ENCODE measurements at regions not wholly inside any gene's neighbourhood (a gene's known extent, or its start where the extent isn't known, plus 50 kb on each side); places are given as distances from the start of the nearest gene placed in this dataset.

GRCh38 chr17:12296209-12296625 is 275.5 kb downstream of the MAP2K4 start:
- Histone ChIP-seq H3K4me1 (ENCODE audit: insufficient read depth, low read length) (peaks cover 24% of the 10 kb centered on the region), H3K27me3 (ENCODE audit: control insufficient read depth in 1 of 2, insufficient read depth in 2 of 2, low read length in 2 of 2) (no peaks in the 10 kb centered on the region), H3K9me3 (ENCODE audit: low read length) (no peaks in the 10 kb centered on the region), H3K27ac (ENCODE audit: low read depth, low read length) (peak overlapping the region; percentile 67), H3K4me3 (ENCODE audit: low read depth in 1 of 2, low read length in 2 of 2) (no peak overlapping the region), H3K36me3 (ENCODE audit: insufficient read depth, low read length) (no peaks in the 10 kb centered on the region), H3K9ac (ENCODE audit: low read length) (no peak overlapping the region)

GRCh38 chr17:12301551-12301950 is 280.9 kb downstream of the MAP2K4 start:
- Histone ChIP-seq H3K4me1 (ENCODE audit: insufficient read depth, low read length) (peaks cover 16% of the 10 kb centered on the region), H3K4me3 (ENCODE audit: low read depth in 1 of 2, low read length in 2 of 2) (no peak overlapping the region), H3K9ac (ENCODE audit: low read length) (no peak overlapping the region), H3K27me3 (ENCODE audit: control insufficient read depth in 1 of 2, insufficient read depth in 2 of 2, low read length in 2 of 2) (no peaks in the 10 kb centered on the region), H3K36me3 (ENCODE audit: insufficient read depth, low read length) (no peaks in the 10 kb centered on the region), H3K27ac (ENCODE audit: low read depth, low read length) (no peak overlapping the region), H3K9me3 (ENCODE audit: low read length) (no peaks in the 10 kb centered on the region)

- no peak overlapping the region for H3K27ac ChIP-seq (ENCODE audit: low read depth, low read length)
- no peaks in the 10 kb centered on the region for H3K27me3 ChIP-seq (ENCODE audit: control insufficient read depth in 1 of 2, insufficient read depth in 2 of 2, low read length in 2 of 2)
- no peaks in the 10 kb centered on the region for H3K9me3 ChIP-seq (ENCODE audit: low read length)
Observed at GRCh38 chr17:12302711-12303110, 282.0 kb downstream of the MAP2K4 start.

GRCh38 chr17:12310811-12311210 is 290.1 kb downstream of the MAP2K4 start:
- H3K27ac ChIP-seq (ENCODE audit: low read depth, low read length) = no peak overlapping the region
- no peaks in the 10 kb centered on the region for H3K27me3 ChIP-seq (ENCODE audit: control insufficient read depth in 1 of 2, insufficient read depth in 2 of 2, low read length in 2 of 2)
- no peak overlapping the region for H3K4me3 ChIP-seq (ENCODE audit: low read depth in 1 of 2, low read length in 2 of 2)
- H3K4me1 ChIP-seq (ENCODE audit: insufficient read depth, low read length) = no peaks in the 10 kb centered on the region
- no peaks in the 10 kb centered on the region for H3K9me3 ChIP-seq (ENCODE audit: low read length)
- no peak overlapping the region for H3K9ac ChIP-seq (ENCODE audit: low read length)
- no peaks in the 10 kb centered on the region for H3K36me3 ChIP-seq (ENCODE audit: insufficient read depth, low read length)

More at GRCh38 chr17:12302711-12303110, 282.0 kb downstream of the MAP2K4 start:
- Histone ChIP-seq H3K9ac (ENCODE audit: low read length) (no peak overlapping the region), H3K36me3 (ENCODE audit: insufficient read depth, low read length) (no peaks in the 10 kb centered on the region), H3K4me1 (ENCODE audit: insufficient read depth, low read length) (peaks cover 11% of the 10 kb centered on the region), H3K4me3 (ENCODE audit: low read depth in 1 of 2, low read length in 2 of 2) (no peak overlapping the region)

- no peak overlapping the region for H3K27ac ChIP-seq (ENCODE audit: low read depth, low read length)
- H3K9me3 ChIP-seq (ENCODE audit: low read length) = no peaks in the 10 kb centered on the region
- H3K4me1 ChIP-seq (ENCODE audit: insufficient read depth, low read length) = no peaks in the 10 kb centered on the region
- no peaks in the 10 kb centered on the region for H3K27me3 ChIP-seq (ENCODE audit: control insufficient read depth in 1 of 2, insufficient read depth in 2 of 2, low read length in 2 of 2)
- no peak overlapping the region for H3K4me3 ChIP-seq (ENCODE audit: low read depth in 1 of 2, low read length in 2 of 2)
- H3K36me3 ChIP-seq (ENCODE audit: insufficient read depth, low read length) = no peaks in the 10 kb centered on the region
- no peak overlapping the region for H3K9ac ChIP-seq (ENCODE audit: low read length)
Observed at GRCh38 chr17:12312692-12313091, 292.0 kb downstream of the MAP2K4 start.

- no peak overlapping the region for H3K27ac ChIP-seq (ENCODE audit: low read depth, low read length)
- H3K4me1 ChIP-seq (ENCODE audit: insufficient read depth, low read length) = peaks cover 8% of the 10 kb centered on the region
- no peak overlapping the region for H3K4me3 ChIP-seq (ENCODE audit: low read depth in 1 of 2, low read length in 2 of 2)
- H3K9me3 ChIP-seq (ENCODE audit: low read length) = no peaks in the 10 kb centered on the region
- no peaks in the 10 kb centered on the region for H3K36me3 ChIP-seq (ENCODE audit: insufficient read depth, low read length)
- H3K9ac ChIP-seq (ENCODE audit: low read length) = no peak overlapping the region
- no peaks in the 10 kb centered on the region for H3K27me3 ChIP-seq (ENCODE audit: control insufficient read depth in 1 of 2, insufficient read depth in 2 of 2, low read length in 2 of 2)
Observed at GRCh38 chr17:12313786-12314185, 293.1 kb downstream of the MAP2K4 start.

- Histone ChIP-seq H3K27me3 (ENCODE audit: control insufficient read depth in 1 of 2, insufficient read depth in 2 of 2, low read length in 2 of 2) (no peaks in the 10 kb centered on the region), H3K27ac (ENCODE audit: low read depth, low read length) (no peak overlapping the region), H3K4me3 (ENCODE audit: low read depth in 1 of 2, low read length in 2 of 2) (no peak overlapping the region)
Observed at GRCh38 chr17:12316021-12316420, 295.3 kb downstream of the MAP2K4 start.

GRCh38 chr17:12318571-12319266 is 298.0 kb downstream of the MAP2K4 start:
- H3K4me3 ChIP-seq (ENCODE audit: low read depth in 1 of 2, low read length in 2 of 2) = no peak overlapping the region
- no peaks in the 10 kb centered on the region for H3K36me3 ChIP-seq (ENCODE audit: insufficient read depth, low read length)
- H3K27me3 ChIP-seq (ENCODE audit: control insufficient read depth in 1 of 2, insufficient read depth in 2 of 2, low read length in 2 of 2) = no peaks in the 10 kb centered on the region
- H3K4me1 ChIP-seq (ENCODE audit: insufficient read depth, low read length) = peaks cover 13% of the 10 kb centered on the region
- H3K27ac ChIP-seq (ENCODE audit: low read depth, low read length) = no peak overlapping the region
- no peaks in the 10 kb centered on the region for H3K9me3 ChIP-seq (ENCODE audit: low read length)
- no peak overlapping the region for H3K9ac ChIP-seq (ENCODE audit: low read length)

More at GRCh38 chr17:12316021-12316420, 295.3 kb downstream of the MAP2K4 start:
- Histone ChIP-seq H3K4me1 (ENCODE audit: insufficient read depth, low read length) (peaks cover 13% of the 10 kb centered on the region), H3K9me3 (ENCODE audit: low read length) (no peaks in the 10 kb centered on the region), H3K36me3 (ENCODE audit: insufficient read depth, low read length) (no peaks in the 10 kb centered on the region), H3K9ac (ENCODE audit: low read length) (no peak overlapping the region)

GRCh38 chr17:12320286-12320685 is 299.6 kb downstream of the MAP2K4 start:
- no peak overlapping the region for H3K4me3 ChIP-seq (ENCODE audit: low read depth in 1 of 2, low read length in 2 of 2)
- no peaks in the 10 kb centered on the region for H3K9me3 ChIP-seq (ENCODE audit: low read length)
- H3K27me3 ChIP-seq (ENCODE audit: control insufficient read depth in 1 of 2, insufficient read depth in 2 of 2, low read length in 2 of 2) = no peaks in the 10 kb centered on the region
- peaks cover 13% of the 10 kb centered on the region for H3K4me1 ChIP-seq (ENCODE audit: insufficient read depth, low read length)
- H3K9ac ChIP-seq (ENCODE audit: low read length) = no peak overlapping the region
- no peaks in the 10 kb centered on the region for H3K36me3 ChIP-seq (ENCODE audit: insufficient read depth, low read length)
- H3K27ac ChIP-seq (ENCODE audit: low read depth, low read length) = no peak overlapping the region

GRCh38 chr17:12328204-12328603 is 307.5 kb downstream of the MAP2K4 start:
- no peak overlapping the region for H3K4me3 ChIP-seq (ENCODE audit: low read depth in 1 of 2, low read length in 2 of 2)
- no peaks in the 10 kb centered on the region for H3K4me1 ChIP-seq (ENCODE audit: insufficient read depth, low read length)
- no peaks in the 10 kb centered on the region for H3K36me3 ChIP-seq (ENCODE audit: insufficient read depth, low read length)
- H3K27ac ChIP-seq (ENCODE audit: low read depth, low read length) = no peak overlapping the region
- no peak overlapping the region for H3K9ac ChIP-seq (ENCODE audit: low read length)
- peaks cover 4% of the 10 kb centered on the region for H3K9me3 ChIP-seq (ENCODE audit: low read length)
- H3K27me3 ChIP-seq (ENCODE audit: control insufficient read depth in 1 of 2, insufficient read depth in 2 of 2, low read length in 2 of 2) = no peaks in the 10 kb centered on the region

- no peaks in the 10 kb centered on the region for H3K36me3 ChIP-seq (ENCODE audit: insufficient read depth, low read length)
- no peak overlapping the region for H3K27ac ChIP-seq (ENCODE audit: low read depth, low read length)
- H3K4me3 ChIP-seq (ENCODE audit: low read depth in 1 of 2, low read length in 2 of 2) = no peak overlapping the region
- no peaks in the 10 kb centered on the region for H3K27me3 ChIP-seq (ENCODE audit: control insufficient read depth in 1 of 2, insufficient read depth in 2 of 2, low read length in 2 of 2)
- no peak overlapping the region for H3K9ac ChIP-seq (ENCODE audit: low read length)
- peaks cover 4% of the 10 kb centered on the region for H3K9me3 ChIP-seq (ENCODE audit: low read length)
- no peaks in the 10 kb centered on the region for H3K4me1 ChIP-seq (ENCODE audit: insufficient read depth, low read length)
Observed at GRCh38 chr17:12330456-12330855, 309.8 kb downstream of the MAP2K4 start.

GRCh38 chr17:12341328-12341727 is 320.7 kb downstream of the MAP2K4 start:
- H3K9me3 ChIP-seq (ENCODE audit: low read length) = no peaks in the 10 kb centered on the region
- no peaks in the 10 kb centered on the region for H3K36me3 ChIP-seq (ENCODE audit: insufficient read depth, low read length)
- H3K4me1 ChIP-seq (ENCODE audit: insufficient read depth, low read length) = peaks cover 21% of the 10 kb centered on the region
- H3K27ac ChIP-seq (ENCODE audit: low read depth, low read length) = no peak overlapping the region
- H3K9ac ChIP-seq (ENCODE audit: low read length) = no peak overlapping the region
- H3K4me3 ChIP-seq (ENCODE audit: low read depth in 1 of 2, low read length in 2 of 2) = no peak overlapping the region
- no peaks in the 10 kb centered on the region for H3K27me3 ChIP-seq (ENCODE audit: control insufficient read depth in 1 of 2, insufficient read depth in 2 of 2, low read length in 2 of 2)

Measured in muscle layer of colon (tissue), 2 donors.